ENCODE measurements at regions not wholly inside any gene's neighbourhood (a gene's known extent, or its start where the extent isn't known, plus 50 kb on each side); places are given as distances from the start of the nearest gene placed in this dataset.

DNA sequence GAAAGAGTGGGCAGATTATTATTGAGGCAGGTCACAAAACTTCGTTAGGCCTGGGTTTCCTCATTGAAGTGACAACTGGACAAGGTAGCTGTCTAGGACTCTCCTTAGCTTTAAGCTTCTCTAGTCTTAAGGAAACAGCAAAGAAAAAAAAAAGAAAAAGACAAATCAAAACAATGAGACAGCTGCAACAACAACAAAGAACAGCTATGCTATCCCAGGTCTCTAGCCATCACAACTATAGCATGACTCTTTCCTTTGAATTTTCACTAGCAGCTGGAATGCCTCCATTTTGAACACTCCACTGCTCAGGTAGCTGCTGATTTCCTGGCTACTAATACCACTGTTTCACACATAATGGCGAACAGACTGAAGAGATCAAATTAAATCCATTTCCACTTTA lies 302.4 kb upstream of the SORL1-AS1 start:
- H3K4me1 Mint-ChIP-seq, result no peaks in the 10 kb centered on the region
- no peak overlapping the region for H3K27ac Mint-ChIP-seq
- H3K36me3 Mint-ChIP-seq (ENCODE audit: low read depth), result no peaks in the 10 kb centered on the region
- H3K27me3 Mint-ChIP-seq, result no peaks in the 10 kb centered on the region
- no peak overlapping the region for H3K4me3 Mint-ChIP-seq
- intact Hi-C loops (cut with micrococcal nuclease), result no loop called here
- DNase-seq, result no peak
- H3K9me3 Mint-ChIP-seq, result no peaks in the 10 kb centered on the region

DNA sequence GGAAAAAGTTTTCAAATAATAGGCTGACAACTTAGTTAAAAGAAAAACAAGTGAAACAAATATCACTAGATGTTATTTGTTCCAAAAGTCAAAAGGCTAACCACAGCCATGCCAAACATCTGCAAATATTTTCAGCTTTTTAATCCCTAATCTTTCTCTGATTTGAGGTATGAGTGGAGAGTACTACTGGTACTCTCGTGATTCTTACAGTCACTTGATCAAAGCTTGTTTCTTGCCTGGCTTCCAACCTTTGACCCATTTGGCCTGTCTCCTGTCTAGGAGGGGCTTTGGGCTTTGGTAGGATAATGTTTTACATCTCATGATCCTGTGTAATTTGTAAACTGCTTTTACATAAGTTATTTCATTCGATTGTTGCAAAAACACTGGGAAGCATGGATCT lies 301.8 kb upstream of the SORL1-AS1 start:
- Mint-ChIP-seq H3K27me3 (no peaks in the 10 kb centered on the region), H3K4me1 (no peaks in the 10 kb centered on the region), H3K36me3 (ENCODE audit: low read depth) (no peaks in the 10 kb centered on the region), H3K27ac (no peak overlapping the region), H3K4me3 (no peak overlapping the region), H3K9me3 (no peaks in the 10 kb centered on the region)
- intact Hi-C loops (cut with micrococcal nuclease), result no loop called here
- DNase-seq, result no peak

DNA sequence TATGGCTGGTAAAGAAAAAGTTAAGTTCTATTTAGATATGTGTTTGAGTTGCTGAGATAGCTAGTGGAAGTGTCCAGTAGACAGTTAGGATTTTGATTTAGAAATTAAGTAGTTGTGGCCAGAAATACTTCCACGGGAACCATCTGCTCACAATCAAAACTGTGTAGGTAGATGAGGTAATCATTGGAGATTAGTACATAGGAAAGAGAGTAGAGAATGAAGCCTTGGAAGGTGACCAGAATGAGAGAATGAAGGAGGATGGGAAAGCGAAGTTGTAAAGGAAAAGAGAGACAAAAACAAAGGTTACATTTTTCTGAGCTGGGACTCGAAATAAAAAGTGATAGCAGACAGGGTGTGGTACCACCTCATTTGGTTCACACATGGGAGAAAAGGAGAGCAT lies 296.9 kb upstream of the SORL1-AS1 start:
- Mint-ChIP-seq H3K27me3 (peaks cover 5% of the 10 kb centered on the region), H3K9me3 (peaks cover 4% of the 10 kb centered on the region), H3K27ac (no peak overlapping the region), H3K4me3 (no peak overlapping the region), H3K36me3 (ENCODE audit: low read depth) (no peaks in the 10 kb centered on the region), H3K4me1 (no peaks in the 10 kb centered on the region)
- intact Hi-C loops (cut with micrococcal nuclease), result no loop called here
- no peak for DNase-seq

DNA sequence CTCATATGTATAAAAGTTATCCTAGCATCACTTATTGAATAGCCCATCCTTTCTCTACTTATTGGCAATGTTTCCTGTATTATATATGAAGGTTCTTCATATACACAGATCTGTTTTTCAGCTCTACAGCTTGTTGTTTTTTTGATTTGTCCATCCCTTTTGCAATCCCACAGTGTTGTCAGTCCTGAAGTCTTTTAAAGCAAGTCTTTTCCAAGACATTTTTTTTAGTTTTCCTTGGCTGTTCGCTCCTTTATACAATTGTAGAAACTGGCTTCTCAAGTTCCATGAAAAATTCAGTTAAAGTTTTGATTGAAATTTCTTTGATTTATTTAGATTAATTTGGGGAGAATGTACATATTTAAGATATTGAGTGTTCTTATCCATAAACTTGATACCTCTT lies 295.3 kb upstream of the SORL1-AS1 start:
- Mint-ChIP-seq H3K4me3 (no peak overlapping the region), H3K36me3 (ENCODE audit: low read depth) (no peaks in the 10 kb centered on the region)

DNA sequence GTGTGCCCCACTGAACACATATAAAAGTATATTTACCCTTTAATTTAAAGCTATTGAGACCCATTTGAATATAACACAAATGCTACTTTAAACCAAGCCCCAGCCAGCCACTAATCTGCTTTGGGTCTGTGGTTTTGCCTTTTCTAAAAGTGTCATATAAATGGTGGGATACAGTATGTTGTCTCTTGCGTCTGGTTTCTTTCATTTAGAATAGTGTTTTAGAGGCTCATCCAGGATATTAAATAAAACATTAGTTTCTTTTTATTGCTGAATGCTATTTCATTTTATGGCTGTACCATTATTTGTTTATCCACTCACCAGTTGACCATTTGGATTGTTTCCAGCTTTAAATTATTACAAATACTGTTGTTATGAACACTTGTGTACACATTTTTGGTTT lies 290.5 kb upstream of the SORL1-AS1 start:
- Mint-ChIP-seq H3K36me3 (ENCODE audit: low read depth) (no peaks in the 10 kb centered on the region), H3K4me3 (no peak overlapping the region), H3K27me3 (peaks cover 5% of the 10 kb centered on the region), H3K9me3 (peaks cover 11% of the 10 kb centered on the region), H3K27ac (no peak overlapping the region), H3K4me1 (no peaks in the 10 kb centered on the region)
- DNase-seq, result no peak
- intact Hi-C loops (cut with micrococcal nuclease), result no loop called here

More for the DNA sequence above, 295.3 kb upstream of the SORL1-AS1 start:
- Mint-ChIP-seq H3K27me3 (peaks cover 5% of the 10 kb centered on the region), H3K9me3 (peaks cover 11% of the 10 kb centered on the region), H3K27ac (no peak overlapping the region), H3K4me1 (no peaks in the 10 kb centered on the region)
- DNase-seq, result no peak
- intact Hi-C loops (cut with micrococcal nuclease), result no loop called here

DNA sequence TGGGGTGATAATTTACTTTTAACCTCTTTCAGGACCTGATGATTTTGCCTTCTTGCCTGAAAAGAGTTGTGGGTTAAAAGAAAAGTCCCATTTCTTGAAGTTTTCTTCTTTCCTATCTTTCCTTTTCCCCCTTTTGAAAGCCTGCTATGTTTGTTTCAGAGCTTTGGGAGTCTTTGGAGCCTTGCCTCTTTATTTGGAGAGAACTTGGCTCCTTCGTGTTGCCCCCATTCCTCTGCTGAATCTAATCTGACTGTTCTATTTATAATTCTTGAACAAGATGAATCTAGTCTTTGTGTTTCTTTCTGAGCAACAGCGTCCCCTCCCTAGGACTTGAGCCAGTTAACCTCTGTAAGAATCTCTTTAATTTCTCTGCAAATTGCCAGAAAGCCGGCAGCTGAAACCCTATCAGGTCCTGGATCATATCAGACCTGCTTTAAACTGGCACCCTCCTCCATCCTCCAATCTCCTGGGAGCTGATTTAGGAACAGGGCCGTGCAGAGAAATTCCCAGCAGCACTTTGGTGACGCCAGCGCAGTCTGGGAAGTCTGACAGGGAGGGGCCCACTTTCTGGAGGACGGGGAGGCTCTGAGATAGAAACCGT lies 289.1 kb upstream of the SORL1-AS1 start:
- Mint-ChIP-seq H3K27me3 (peaks cover 5% of the 10 kb centered on the region), H3K9me3 (peaks cover 11% of the 10 kb centered on the region), H3K4me1 (no peaks in the 10 kb centered on the region), H3K27ac (no peak overlapping the region), H3K36me3 (ENCODE audit: low read depth) (no peaks in the 10 kb centered on the region), H3K4me3 (no peak overlapping the region)
- intact Hi-C loops (cut with micrococcal nuclease), result no loop called here
- DNase-seq, result no peak

DNA sequence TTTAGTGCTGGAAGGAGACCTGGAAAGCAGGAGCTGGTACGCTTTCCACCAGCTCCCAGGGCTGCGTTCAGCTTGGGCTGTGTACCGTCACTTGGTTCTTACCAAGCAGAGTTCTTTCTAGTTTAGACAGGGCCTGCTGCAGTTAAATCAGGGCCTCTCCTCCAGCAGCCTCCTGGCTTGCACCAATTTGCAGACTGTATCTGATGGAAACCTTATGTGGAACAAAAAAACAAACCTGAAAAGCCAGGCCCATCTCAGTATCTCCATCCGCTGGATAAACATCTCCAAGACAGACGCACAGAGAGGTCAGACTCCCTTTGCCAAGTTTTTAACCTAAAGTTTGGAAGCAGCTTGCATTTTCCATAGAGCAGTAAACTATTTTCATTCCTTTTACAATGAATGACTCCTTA lies 288.6 kb upstream of the SORL1-AS1 start:
- Mint-ChIP-seq H3K27ac (no peak overlapping the region), H3K36me3 (ENCODE audit: low read depth) (no peaks in the 10 kb centered on the region), H3K9me3 (peaks cover 11% of the 10 kb centered on the region), H3K4me3 (no peak overlapping the region), H3K4me1 (no peaks in the 10 kb centered on the region), H3K27me3 (peaks cover 5% of the 10 kb centered on the region)
- no peak for DNase-seq
- intact Hi-C loops (cut with micrococcal nuclease), result no loop called here

DNA sequence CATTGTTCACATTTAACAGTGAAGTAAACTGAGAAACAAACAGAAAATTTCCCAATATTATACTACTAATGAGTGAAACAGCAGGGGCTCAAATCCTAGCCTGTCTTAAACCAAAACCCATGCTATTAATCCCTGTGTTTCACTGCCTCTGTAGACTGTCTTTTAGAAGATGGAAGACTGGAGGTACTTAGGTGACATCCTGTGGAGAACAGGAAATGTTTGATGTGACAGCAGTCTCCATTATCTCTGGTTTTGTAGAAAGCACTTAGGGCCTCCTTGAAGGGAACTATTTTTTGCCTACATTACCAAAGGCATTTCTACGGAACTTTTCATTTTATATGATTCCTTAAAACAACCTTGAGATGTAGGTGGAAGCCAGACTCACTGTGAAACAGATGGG lies 288.1 kb upstream of the SORL1-AS1 start:
- Mint-ChIP-seq H3K27ac (no peak overlapping the region), H3K27me3 (peaks cover 5% of the 10 kb centered on the region), H3K4me3 (no peak overlapping the region), H3K4me1 (no peaks in the 10 kb centered on the region), H3K36me3 (ENCODE audit: low read depth) (no peaks in the 10 kb centered on the region), H3K9me3 (peaks cover 11% of the 10 kb centered on the region)
- DNase-seq, result no peak
- intact Hi-C loops (cut with micrococcal nuclease), result no loop called here

DNA sequence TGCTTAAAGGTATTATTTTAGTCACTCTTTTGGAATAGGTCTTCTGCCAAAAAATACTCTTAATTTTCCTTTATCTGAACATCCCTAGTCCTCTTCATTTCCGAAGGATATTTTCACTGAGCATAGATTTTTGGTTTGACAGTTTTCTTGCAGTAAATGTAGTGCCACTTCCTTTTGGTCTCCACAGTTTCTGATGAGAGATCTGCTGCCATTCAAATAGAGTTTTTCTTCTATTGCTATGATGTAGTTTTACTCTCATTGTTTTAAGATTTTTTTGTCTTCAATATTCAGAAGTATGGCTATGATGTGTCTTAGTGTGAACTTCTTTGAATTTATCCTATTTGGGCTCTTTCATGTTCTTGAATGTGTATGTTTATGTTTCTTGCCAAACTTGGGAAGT lies 281.1 kb upstream of the SORL1-AS1 start:
- no peak overlapping the region for H3K27ac Mint-ChIP-seq
- no peak overlapping the region for H3K4me3 Mint-ChIP-seq
- DNase-seq, result no peak
- peaks cover 22% of the 10 kb centered on the region for H3K27me3 Mint-ChIP-seq
- intact Hi-C loops (cut with micrococcal nuclease), result no loop called here
- no peaks in the 10 kb centered on the region for H3K36me3 Mint-ChIP-seq (ENCODE audit: low read depth)
- no peaks in the 10 kb centered on the region for H3K4me1 Mint-ChIP-seq
- no peaks in the 10 kb centered on the region for H3K9me3 Mint-ChIP-seq

DNA sequence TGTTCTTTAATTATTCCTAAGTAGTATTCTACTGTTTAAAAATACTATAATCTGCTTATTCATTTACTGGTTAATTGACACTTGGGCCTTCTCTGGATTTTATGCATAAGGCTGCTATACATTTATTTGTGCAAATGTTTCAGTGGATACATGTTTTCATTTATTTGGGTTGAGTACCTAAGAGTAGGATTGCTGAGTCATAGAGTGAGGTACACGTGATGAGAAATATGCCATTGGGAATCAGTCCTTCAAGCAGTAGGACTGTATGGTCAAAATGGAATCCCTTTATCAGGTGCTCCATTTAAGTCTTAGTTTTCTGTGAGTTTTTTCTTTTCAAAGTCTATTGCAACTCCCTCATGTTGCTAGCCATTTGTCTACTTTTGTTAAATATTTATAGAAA lies 275.2 kb upstream of the SORL1-AS1 start:
- intact Hi-C loops (cut with micrococcal nuclease), result no loop called here
- Mint-ChIP-seq H3K9me3 (no peaks in the 10 kb centered on the region), H3K4me3 (no peak overlapping the region), H3K36me3 (ENCODE audit: low read depth) (no peaks in the 10 kb centered on the region), H3K4me1 (no peaks in the 10 kb centered on the region), H3K27ac (no peak overlapping the region), H3K27me3 (peaks cover 29% of the 10 kb centered on the region)
- DNase-seq, result no peak

DNA sequence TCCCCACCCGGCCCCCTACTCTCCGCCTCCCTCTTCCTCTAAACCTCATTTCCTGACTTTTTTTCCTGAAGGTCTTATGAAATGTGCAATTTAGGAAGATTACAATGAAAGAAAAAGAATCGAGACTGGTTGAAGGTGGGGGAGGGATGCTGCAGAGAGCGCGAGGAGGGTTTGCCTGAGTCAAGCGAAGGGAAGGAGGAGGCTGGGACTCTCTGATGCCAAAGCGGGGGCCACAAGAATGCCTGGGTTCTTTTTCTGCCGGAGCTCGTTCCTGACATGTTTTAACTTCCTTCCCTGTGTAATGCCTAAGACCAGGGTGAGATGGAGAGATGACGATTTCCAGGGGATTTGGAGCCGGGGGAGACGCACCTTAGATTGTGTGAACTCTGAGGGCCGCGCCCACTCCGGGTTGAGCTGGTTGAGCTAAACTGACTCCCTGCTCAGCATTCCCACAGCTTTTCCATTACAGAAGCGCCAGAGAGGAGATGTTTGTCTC lies 270.5 kb upstream of the SORL1-AS1 start:
- H3K27me3 Mint-ChIP-seq, result peaks cover 37% of the 10 kb centered on the region
- no peaks in the 10 kb centered on the region for H3K4me1 Mint-ChIP-seq
- H3K27ac Mint-ChIP-seq, result no peak overlapping the region
- intact Hi-C loops (cut with micrococcal nuclease), result no loop called here
- no peak for DNase-seq
- H3K36me3 Mint-ChIP-seq (ENCODE audit: low read depth), result no peaks in the 10 kb centered on the region
- peaks cover 7% of the 10 kb centered on the region for H3K9me3 Mint-ChIP-seq
- no peak overlapping the region for H3K4me3 Mint-ChIP-seq

DNA sequence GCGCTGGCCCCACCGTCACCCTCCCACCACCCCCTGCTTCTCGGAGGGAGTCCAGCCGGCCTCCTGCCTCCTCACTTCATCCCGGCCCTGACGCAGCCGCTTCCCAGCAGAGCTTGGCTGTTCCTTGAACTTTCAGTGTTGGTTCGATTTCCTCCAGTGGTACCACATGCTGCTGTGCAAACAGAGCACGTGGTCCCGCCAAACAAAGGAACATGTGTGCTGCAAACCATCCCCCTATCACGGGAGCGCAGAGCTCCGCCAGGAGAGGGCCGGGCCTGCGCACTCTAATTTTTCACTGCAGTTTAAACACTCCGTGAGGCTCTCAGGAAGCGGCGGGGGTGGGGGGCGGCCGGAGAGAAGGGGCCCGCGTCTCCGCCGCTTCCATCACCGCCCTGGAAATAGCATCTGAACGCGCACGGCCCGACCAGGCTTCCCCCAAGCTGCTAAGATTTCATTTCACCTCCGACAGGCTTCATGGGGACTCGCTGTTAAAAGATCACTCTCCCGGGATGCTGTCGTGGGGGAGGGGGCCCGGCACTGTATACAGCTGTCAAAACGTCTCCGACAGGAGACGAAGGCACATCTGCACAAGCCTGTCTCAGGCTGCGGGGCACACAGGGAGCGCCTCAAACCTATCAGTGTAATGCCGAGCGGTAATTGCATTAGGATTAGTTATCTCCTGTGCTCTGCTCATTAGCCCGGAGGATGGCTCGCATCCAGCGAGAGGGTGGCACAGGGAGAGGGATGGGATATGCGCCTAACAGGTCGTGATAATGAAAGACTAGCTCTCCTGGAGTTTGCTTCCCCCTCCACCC lies 269.9 kb upstream of the SORL1-AS1 start:
- DNase-seq, result no peak
- H3K4me3 Mint-ChIP-seq, result no peak overlapping the region

DNA sequence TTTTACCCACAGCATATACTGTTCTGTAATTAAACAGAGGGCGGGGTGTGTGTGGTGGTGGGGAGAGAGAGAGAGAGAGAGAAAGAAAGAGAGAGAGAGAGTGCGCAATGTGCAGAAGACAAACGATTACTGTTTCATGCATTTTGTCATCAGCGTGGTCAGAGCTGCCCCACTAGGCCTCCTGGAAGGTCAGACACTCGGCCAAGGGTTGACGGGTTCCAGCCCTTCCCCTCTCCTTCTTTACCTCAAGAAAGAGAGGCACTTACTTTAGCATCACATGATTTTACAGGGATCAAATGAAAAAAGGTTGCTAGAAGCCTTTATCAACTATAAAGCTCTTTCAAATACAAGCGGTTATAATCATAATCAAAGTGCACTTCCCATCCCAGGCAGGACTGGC lies 269.2 kb upstream of the SORL1-AS1 start:
- intact Hi-C loops (cut with micrococcal nuclease), result no loop called here
- no peak overlapping the region for H3K27ac Mint-ChIP-seq
- H3K9me3 Mint-ChIP-seq, result peaks cover 7% of the 10 kb centered on the region
- H3K4me1 Mint-ChIP-seq, result no peaks in the 10 kb centered on the region
- peaks cover 39% of the 10 kb centered on the region for H3K27me3 Mint-ChIP-seq
- no peak for DNase-seq
- H3K4me3 Mint-ChIP-seq, result no peak overlapping the region
- no peaks in the 10 kb centered on the region for H3K36me3 Mint-ChIP-seq (ENCODE audit: low read depth)

More for the DNA sequence above, 269.9 kb upstream of the SORL1-AS1 start:
- H3K36me3 Mint-ChIP-seq (ENCODE audit: low read depth), result no peaks in the 10 kb centered on the region
- intact Hi-C loops (cut with micrococcal nuclease), result no loop called here
- H3K9me3 Mint-ChIP-seq, result peaks cover 7% of the 10 kb centered on the region
- no peaks in the 10 kb centered on the region for H3K4me1 Mint-ChIP-seq
- H3K27ac Mint-ChIP-seq, result no peak overlapping the region
- H3K27me3 Mint-ChIP-seq, result peaks cover 38% of the 10 kb centered on the region

DNA sequence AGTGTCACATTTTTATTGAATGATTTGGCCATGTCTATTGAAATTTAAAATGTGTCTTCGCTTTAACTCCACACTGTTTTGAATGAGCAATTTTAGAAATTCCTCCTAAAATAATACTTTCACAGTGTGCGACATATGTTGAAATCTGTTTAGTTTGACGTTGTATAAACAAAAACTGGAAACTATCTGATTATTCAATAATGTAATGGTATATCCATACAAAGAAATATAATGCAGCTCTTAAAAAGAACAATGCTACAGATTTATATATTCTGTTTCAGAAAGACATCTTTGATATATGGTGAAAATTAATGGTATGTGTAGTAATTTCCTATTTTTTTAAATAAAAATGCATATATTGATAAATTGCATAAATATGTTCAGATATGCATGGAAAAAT lies 268.7 kb upstream of the SORL1-AS1 start:
- intact Hi-C loops (cut with micrococcal nuclease), result no loop called here
- H3K27ac Mint-ChIP-seq, result no peak overlapping the region
- no peak for DNase-seq
- H3K36me3 Mint-ChIP-seq (ENCODE audit: low read depth), result no peaks in the 10 kb centered on the region
- no peaks in the 10 kb centered on the region for H3K4me1 Mint-ChIP-seq
- peaks cover 38% of the 10 kb centered on the region for H3K27me3 Mint-ChIP-seq
- H3K4me3 Mint-ChIP-seq, result no peak overlapping the region
- H3K9me3 Mint-ChIP-seq, result peaks cover 7% of the 10 kb centered on the region
